GM12878 (cell line): ENCODE measurements at regions not wholly inside any gene's neighbourhood (a gene's known extent, or its start where the extent isn't known, plus 50 kb on each side); places are given as distances from the start of the nearest gene placed in this dataset.
A peak's percentile ranks its signal among the peaks of the same experiment; 100 is the strongest.

Source experiments
- ATF3 ChIP-seq: IDR thresholded peaks from 2 replicates; pipeline ENCODE4 v1.6.1; 2011; ENCODE audit warnings: low read depth, mild to moderate bottlenecking, low read length, moderate library complexity, borderline replicate concordance; ENCODE audit errors: extremely low read depth
- CHD4 ChIP-seq: fragments of 200-600 bp; sonication (generic); IDR thresholded peaks from 2 replicates; pipeline ENCODE4 v1.6.1; 2016; ENCODE audit warnings: mild to moderate bottlenecking
- EED ChIP-seq: sonication (generic); IDR thresholded peaks from 2 replicates; pipeline ENCODE4 v1.6.1; 2016; ENCODE audit warnings: antibody characterized with exemption, low read depth
- EGR1 ChIP-seq, 2 experiments: IDR thresholded peaks; 1 replicate in 1 of 2; 2 replicates in 1 of 2; pipeline ENCODE4 v1.6.1; 2011 to 2012; ENCODE audit warnings: low read depth in 2 of 2, low read length in 2 of 2, borderline replicate concordance in 1 of 2, mild to moderate bottlenecking in 1 of 2, moderate library complexity in 1 of 2
- EZH2 ChIP-seq: IDR thresholded peaks from 2 replicates; pipeline ENCODE4 v1.6.1; 2012; ENCODE audit warnings: low read depth, mild to moderate bottlenecking, control low read depth, inconsistent platforms, low read length, borderline replicate concordance; ENCODE audit not compliant: control insufficient read depth
- GATAD2B ChIP-seq: fragments of 450-650 bp; conservative IDR thresholded peaks from 2 replicates; pipeline ENCODE4 v1.6.1; 2017; ENCODE audit warnings: low read depth, mild to moderate bottlenecking, moderate library complexity
- IKZF1 ChIP-seq: fragments of 450-650 bp; conservative IDR thresholded peaks from 2 replicates; pipeline ENCODE4 v1.6.1; 2017; ENCODE audit warnings: antibody characterized with exemption, mild to moderate bottlenecking
- IKZF2 ChIP-seq, 2 experiments: fragments of 450-650 bp; IDR thresholded peaks; 2 replicates each; pipeline ENCODE4 v1.6.1; 2017; ENCODE audit warnings: mild to moderate bottlenecking in 2 of 2, moderate library complexity in 2 of 2
- NR2F1 ChIP-seq: fragments of 450-650 bp; conservative IDR thresholded peaks from 2 replicates; pipeline ENCODE4 v1.6.1; 2017; ENCODE audit warnings: mild to moderate bottlenecking
- NRF1 ChIP-seq: conservative IDR thresholded peaks from 2 replicates; pipeline ENCODE4 v1.6.1; 2011; ENCODE audit warnings: mild to moderate bottlenecking, low read depth, low read length, improper control_type of control experiment
- PAX8 ChIP-seq: fragments of 450-650 bp; IDR thresholded peaks from 2 replicates; pipeline ENCODE4 v1.6.1; 2017; ENCODE audit warnings: mild to moderate bottlenecking, moderate library complexity
- PBX3 ChIP-seq: IDR thresholded peaks from 2 replicates; pipeline ENCODE4 v1.6.1; 2011; ENCODE audit warnings: mild to moderate bottlenecking, low read depth, low read length, moderate library complexity; ENCODE audit not compliant: insufficient replicate concordance
- POLR2AphosphoS5 ChIP-seq: IDR thresholded peaks from 2 replicates; pipeline ENCODE4 v1.6.1; 2011; ENCODE audit warnings: mild to moderate bottlenecking, low read length, inconsistent platforms
- RAD21 ChIP-seq: IDR thresholded peaks from 2 replicates; pipeline ENCODE4 v1.6.1; 2011; ENCODE audit warnings: mild to moderate bottlenecking, low read depth, low read length, moderate library complexity; ENCODE audit not compliant: insufficient read depth
- RCOR1 ChIP-seq: conservative IDR thresholded peaks from 2 replicates; pipeline ENCODE4 v1.6.1; 2012; ENCODE audit warnings: low read depth, low read length, improper control_type of control experiment
- RUNX3 ChIP-seq: IDR thresholded peaks from 2 replicates; pipeline ENCODE4 v1.6.1; 2012; ENCODE audit warnings: low read length, inconsistent platforms
- ZNF687 ChIP-seq: fragments of 450-650 bp; IDR thresholded peaks from 2 replicates; pipeline ENCODE4 v1.6.1; 2017; ENCODE audit warnings: mild to moderate bottlenecking, moderate library complexity

- TF ChIP-seq EZH2 (no peak), RUNX3 (no peak), RCOR1 (no peak), NRF1 (no peak), EED (no peak), PAX8 (no peak), ATF3 (no peak), ZNF687 (no peak), GATAD2B (no peak), RAD21 (no peak), IKZF1 (peak; percentile 62), CHD4 (no peak), POLR2AphosphoS5 (no peak), IKZF2 (IDR thresholded peaks at IDR 0.05) (peak; percentile 40 to 53; a peak in 2 of 4 replicates), EGR1 (IDR thresholded peaks at IDR 0.05; ENCODE audit: borderline replicate concordance in 1 of 2, low read depth in 2 of 2, low read length in 2 of 2) (no peak), PBX3 (no peak), NR2F1 (peak; percentile 40; the same call in 1 of the 2 replicates)
Measured at GRCh38 chr4:11618666-11619282, 190.1 kb upstream of the HS3ST1 start (continued).
